GM18517 (cell line): ENCODE measurements at regions not wholly inside any gene's neighbourhood (a gene's known extent, or its start where the extent isn't known, plus 50 kb on each side); places are given as distances from the start of the nearest gene placed in this dataset.

Experiments used
- ATAC-seq: cut with Tn5 transposase; IDR thresholded peaks from one replicate; pipeline ENCODE4 v1.9.1; 2021; ENCODE audit warnings: mild to moderate bottlenecking, moderate library complexity; ENCODE audit not compliant: unreplicated experiment

DNA sequence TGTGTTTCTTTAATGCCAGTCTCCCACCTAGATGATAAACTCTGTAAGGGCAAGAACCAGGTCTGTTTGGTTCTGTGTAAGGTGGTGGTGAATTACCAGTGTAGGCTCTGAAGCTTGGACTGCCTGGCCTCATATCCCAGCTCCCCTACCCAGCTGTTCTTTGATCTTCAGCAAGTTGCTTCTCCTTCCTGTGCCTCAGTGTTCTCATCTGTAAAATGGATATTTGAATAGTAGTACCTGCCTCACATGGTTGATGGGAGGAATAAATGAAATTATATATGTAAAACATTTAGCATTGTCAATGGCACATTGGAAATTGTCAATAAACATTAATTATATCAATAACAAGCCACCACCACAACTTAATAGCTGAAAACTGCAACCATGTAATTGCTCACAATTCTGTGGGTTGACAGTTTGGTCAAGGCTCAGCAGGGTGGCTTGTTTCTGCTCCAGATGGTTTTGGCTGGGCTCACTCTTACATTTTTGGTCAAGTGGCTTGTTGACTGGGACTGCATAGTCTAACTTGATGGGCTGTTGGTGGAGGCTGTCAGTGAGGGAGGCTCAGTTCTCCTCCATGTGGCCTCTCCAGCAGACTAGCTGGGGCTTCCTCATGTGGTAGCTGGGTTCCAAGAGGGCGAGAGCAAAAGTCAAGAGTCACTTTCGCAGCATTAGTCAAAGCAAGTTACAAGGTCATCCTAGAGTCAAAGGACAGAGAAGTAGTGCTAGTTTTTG, 84.5 kb upstream of the DUSP5 start:
- no peak for ATAC-seq

DNA sequence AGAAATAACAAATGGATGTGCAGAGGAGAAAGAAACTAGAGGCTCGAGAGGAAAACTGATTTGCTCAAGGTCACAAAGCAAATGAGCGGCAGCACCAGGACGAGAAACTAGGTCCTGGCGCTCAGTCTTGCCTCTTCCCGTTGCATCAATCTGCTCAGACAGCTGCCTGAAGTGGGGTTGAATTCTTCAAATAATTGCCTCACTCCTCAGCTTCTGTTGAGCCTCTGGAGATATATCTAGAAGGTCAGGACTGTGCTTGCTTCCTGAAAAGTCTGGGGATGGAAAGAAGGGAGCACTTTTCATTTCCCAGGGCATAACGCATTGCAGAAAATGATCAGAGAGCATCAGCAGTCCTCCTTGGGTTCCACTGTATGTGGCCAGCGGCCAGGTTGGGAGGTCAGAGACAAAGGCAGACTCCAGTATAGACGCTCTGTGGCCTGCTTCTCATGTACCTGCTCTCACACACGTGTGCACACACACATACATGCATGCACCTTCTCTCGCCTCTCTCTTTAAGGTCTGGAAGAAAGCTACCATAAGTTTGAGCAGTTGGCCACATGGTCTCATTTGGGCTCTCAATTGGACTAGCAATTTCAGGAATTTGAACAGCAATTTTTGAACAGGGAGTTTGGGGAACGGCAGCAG, 83.7 kb upstream of the DUSP5 start:
- ATAC-seq: no peak

DNA sequence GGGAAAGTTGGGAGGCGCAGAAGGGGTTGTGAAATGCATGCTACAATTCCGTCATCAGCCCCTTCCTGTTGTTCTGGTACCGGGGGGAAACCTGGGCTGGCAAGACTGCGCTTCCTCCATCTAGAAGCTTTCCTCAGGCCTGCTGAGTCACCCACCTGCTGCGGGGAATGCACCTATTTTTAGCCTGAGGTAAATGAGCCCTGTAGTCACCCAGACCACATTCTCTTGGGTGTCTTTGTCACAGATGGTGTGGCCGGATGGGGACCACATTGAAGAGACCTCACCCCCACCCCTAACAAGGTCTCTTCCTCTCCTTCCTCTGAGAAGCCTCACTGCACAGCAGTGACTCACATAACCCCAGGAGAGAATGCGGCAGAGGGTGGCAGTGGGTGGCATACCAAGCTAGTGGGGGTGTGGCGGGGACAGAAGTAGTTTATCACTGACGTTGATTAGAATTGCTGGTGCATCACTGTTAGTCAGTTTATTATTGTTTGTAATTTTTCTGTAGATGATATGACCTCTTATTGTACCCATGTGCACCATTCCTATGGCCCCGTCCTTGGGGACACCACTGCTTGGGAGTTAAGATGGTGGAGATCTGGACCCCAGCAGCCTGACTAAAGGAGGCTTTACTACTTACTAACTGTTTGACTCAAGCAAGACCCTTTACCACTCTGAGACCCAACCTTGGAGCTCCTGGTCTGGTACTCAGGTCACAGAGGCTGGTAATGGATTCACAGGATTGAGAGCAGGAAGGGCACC, 83.0 kb upstream of the DUSP5 start:
- ATAC-seq: peak; percentile 84

DNA sequence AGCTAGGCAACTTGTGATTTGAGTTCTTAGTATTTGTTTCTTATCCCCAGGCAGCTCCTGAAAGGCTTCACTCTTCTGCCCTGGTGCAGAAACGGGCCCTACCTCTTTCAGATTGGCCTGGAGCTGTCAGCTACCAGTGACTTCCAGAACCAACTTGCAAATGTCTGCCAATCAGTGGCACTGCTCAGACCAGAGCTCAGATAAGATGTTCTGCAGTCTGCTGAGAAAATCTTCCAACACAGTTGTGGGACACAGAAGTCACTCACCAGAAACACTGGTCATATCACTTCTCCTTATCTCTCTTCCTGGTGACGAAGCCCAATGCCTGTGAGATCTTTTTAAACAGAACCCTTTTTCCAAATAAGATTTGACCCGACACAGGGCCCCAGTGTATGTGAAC, 81.9 kb upstream of the DUSP5 start:
- ATAC-seq: no peak

DNA sequence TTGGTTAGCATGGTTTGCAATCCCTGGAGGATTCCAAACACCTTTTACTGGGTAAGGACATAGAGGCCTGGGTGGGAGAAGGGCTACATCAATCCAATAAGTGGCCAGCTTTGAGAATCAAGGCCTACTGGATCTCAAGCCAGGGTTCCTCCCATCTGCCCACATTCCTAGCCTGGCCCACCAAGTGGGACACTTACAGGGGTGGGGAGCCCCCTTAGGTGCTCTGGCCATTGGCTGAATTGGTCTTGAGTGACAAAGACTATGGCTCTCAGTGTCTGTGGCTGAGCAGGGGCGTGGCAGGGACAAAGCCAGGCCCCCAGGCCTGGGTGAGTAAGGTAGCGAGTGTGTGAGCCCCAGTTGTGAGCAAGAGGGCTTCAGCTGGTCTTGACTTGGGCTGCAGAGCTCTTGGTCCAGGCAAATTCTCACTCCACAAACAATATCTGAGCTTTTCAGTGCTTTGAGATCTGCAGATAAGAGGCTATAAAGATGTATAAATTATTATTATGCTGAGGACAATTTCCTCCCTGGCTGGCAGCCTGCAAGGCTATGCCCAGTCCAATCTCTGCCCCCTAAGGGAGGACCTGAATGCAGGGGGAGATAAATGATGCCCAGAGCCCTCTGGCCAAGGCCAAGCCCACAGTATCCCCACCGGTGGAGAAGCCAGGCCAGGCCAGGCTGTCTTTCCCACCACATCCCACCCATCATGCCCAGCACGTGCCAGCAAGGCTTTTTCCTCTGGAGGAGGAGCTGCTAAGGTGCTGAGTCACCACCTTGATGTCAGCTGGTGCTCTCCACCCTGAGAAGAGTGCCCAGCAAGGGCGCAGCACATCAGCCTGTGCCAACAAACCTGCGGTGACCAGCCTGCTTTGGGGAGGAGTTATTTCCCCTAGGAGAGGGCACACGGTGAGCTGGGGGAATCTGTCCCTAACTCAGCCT, 80.7 kb upstream of the DUSP5 start:
- no peak for ATAC-seq

DNA sequence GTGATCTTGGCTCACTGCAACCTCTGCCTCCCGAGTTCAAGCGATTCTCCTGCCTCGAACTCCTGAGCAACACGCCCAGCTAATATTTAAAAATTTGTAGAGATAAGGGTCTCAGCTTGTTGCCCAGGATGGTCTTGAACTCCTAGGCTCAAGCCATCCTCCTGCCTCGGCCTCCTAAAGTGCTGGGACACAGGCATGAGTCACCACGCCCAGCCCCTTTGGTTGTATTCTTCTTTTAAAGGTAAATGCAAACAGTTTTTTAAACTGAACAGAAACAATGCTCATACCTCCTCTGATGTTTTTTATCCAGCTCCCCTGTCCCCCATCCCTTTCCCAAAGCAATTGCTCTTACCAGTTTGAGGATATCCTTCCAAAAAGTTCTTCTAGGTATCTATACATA, 79.5 kb upstream of the DUSP5 start:
- ATAC-seq: no peak

DNA sequence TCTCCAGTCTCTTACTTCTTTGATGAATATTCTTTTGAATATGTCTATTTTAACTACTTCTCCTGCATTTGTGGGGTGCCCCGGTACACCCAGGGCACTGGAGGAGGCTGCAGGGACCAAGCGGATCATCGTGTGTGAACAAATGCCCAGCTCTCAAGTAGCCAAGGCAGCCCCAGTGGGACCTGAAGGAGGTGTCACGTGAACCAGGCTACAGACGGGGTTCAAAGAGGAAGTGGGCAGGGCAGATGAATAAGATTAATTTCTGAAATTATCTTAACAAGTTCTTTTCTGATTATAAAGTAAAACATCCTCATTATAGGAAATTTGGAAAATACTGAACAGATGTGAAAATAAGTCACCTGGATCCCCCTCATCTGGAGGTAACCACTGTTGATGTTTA, 78.4 kb upstream of the DUSP5 start:
- ATAC-seq: no peak

DNA sequence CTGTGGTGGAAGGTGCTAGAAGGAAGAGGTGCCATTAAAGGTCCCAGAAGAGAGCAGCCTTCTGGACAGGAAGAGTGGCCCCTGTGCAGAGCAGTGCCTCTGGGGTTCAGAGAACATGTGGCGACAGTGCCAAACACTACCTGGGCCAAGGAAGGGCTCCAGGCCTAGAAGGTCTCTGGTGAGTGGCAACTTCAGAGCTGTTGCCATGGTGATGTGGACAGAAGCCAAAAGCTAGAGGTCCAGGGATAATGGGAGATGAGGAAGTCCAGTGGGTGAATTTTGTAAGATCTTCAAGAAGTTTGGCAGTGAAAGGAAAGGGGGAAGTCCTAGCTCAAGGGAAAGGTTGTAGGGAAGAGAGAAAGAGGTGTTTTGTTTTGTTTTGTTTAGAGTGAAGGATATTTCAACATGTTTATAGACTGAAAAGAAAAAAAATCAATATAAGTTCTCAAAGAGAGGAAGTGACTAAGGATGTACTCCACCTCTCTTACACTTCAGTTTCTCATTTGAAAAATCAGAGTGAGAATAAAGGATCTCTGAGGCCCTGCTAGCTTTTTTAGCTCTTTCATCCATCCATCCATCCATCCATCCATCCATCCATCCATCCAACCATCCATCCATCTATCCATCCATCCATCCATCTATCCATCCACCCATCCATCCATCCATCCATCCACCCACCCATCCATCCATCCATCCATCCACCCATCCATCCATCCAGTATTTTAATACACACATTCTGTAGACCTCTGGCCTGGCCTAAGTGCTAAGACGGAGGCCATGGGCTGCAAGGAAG, 77.1 kb upstream of the DUSP5 start:
- ATAC-seq: no peak

DNA sequence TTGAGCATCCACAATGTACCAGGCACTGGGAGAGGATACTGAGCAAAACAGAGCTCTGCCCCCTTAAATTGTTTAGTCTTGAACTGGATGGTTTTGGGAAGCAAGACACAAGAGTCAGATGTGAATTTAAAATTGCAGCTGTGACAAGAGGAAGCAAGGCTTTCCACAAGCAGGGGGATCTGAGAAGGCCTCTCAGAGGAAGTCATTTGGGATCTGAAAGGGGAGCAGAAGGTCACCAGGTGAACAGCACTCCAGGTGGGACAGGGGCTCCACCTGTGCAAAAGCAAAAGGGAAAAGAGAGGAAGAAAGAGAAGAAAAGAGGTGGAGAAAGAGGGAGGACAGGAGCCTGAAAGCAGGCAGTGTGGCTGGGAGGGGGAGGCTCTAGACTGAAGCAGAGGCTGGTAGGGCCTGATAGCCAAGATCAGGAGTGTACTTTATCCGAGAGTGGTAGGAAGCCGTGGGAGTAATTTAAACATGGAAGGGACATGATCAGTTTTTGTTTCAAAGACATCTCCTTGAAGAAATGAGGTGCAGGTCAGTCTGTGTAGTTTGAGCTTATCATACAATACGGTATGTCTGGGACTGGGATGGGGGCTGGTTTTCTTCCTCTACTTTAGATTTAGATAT, 76.1 kb upstream of the DUSP5 start:
- no peak for ATAC-seq

DNA sequence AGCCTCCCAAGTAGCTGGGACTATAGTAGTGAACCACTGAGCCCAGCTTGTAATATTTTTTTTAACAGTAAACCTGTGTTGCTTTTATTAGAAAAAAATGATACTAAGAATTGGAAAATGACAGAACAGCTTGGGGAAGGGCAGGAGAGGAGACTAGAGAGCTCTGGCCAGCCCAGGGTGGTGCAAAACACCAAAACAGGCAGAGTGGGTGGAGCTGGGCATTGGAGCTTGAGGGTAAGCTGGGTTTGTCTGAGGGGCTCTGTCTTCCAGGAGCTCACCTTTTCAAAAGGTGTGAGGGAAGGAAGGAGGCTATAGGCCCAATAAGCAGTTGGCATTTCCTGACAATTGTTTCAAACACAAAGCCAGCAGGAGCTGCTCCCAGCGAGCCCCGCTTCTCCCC, 75.2 kb upstream of the DUSP5 start:
- ATAC-seq: no peak

DNA sequence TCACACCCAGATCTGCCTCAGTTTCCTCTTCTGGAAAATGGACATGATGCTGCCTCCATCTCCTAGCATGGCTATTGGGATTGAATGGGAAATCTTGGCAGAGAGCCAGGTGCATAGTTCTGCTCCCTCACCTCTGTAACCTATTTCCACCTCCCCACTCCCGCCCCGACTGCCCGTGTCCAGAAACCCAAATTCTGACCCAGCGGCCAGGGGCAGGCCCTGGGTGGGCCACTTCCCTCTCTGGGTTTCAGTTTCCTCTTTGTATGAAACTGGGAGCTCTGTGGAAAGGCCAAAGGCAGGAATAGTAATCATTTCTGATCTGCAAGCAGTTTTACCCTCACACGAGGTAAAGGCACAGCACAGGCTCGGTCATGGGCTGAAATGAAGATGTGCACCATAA, 74.1 kb upstream of the DUSP5 start:
- no peak for ATAC-seq

DNA sequence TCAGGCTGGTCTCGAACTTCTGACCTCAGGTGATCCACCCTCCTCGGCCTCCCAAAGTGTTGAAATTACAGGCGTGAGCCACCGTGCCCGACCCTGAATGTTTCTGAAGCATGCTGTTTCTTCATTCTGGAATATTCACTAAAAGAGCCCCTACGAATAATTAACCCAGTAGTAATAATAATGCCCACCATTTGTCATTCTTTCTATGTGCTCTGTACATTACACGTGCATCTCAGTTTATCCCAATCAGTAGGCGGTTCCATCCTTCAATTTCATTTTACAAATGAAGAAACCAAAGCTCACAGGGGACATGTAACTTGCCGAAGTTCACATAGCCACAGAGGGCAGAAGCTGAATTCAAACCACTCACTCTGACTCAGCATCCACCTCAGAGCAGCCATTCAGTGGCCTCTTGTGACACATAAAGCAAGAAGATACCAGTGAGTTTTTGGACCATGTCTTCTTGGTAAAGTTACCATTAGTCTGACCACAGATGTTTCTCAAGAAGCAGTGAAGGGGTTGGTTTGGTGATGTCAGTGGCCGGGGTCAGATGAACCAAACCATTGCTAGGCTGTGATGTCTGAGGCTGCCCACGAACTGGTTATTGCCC, 71.9 kb upstream of the DUSP5 start:
- ATAC-seq: peak; percentile 77

DNA sequence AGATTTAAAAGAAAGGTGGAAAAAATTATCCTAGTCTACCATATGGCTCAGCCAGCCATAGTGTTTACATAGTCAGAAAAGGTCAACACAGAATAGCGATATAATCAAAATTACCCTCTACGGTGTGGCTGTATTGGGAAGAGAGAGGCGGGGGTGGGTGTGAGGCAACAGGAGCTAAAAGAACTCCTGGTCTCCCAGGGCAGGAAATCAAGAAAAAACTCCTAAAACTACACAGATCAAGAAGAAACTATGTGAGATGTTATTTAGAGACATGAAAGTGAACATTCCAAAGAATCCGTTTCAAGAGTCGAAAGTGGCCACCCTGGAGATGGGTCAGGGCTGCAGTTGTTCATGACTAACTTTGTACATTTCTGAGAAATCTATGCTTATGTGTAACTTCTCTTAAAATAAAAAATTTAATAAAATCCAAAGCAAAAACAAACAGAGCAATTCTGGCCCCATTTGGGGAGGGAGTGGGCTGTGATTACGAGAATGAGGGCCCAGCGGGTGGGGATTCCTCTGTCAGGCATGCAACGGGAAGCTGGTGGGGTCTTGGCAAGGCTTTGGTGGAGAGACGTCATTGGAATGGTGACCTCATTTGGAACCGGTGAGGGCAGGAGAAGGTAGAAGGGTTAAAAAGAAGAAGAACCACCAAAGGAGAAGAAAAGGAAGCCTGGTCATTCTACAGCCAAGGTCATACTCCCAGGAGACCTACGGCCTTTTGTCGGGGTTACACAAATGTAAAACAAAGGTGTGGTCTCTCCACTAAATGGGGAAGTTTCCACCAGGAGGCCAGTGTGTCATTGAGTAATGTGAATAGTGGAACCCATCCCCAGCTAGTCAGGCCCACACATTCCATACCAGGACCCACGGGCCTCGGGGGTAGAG, 71.2 kb upstream of the DUSP5 start:
- ATAC-seq: no peak

DNA sequence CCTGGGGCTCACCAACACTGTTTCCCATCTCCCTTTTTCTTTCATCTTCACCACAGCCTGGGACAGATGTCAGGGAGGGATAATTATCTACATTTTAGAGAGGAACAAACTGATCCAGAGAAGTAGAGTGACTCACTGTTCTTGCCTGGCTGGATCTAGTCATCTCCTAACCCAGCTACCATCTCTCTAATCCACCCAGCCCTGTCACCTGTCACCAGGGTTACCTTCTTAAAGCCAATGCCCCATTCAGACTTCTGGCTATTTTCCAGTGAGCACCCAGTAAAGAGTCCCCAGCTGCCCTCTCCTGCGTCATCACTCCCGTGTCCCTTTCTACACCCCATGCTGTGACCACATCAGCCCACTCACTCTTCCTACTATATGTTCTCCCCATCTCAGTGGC, 68.4 kb upstream of the DUSP5 start:
- ATAC-seq: no peak

DNA sequence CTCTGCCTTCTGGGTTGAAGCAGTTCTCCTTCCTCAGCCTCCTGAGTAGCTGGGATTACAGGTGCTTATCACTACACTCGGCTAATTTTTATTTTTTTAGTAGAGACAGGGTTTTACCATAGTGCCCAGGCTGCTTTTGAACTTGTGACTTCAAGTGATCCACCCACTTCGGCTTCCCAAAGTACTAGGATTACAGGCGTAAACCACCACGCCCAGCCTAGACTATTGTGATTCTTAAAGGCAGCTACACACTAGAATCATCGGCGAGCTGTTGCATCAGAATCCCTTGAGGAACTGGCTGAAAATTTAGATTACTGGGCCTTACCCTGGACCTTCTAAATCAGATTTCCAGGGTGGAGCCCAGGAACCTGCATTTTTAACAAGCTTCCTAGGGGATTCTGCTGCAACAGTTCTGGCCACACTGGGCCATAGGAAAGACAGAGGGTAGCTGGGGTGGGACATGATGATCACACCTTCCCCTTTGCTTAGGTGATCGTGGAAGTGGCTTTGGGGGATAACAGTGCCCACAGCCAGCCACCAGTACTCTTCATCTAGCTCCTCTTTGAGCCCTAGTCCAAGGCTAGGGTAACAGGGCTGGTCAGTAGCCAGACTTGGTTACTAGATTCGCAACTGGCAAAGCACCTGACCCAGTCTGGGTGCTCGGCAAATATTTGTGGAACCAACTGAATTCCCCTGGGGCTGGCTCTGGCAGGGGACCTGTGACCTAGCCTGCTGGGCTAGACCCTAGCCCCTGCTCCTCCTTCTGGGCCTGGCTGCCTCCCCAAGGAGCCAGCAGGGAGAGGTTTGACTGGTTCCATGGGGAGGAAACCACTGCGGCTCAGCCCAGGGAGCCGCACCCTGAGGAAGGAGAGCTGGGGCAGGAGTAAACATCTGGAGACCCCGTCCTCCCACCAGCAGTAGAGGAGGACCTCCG, 67.1 kb upstream of the DUSP5 start:
- no peak for ATAC-seq

DNA sequence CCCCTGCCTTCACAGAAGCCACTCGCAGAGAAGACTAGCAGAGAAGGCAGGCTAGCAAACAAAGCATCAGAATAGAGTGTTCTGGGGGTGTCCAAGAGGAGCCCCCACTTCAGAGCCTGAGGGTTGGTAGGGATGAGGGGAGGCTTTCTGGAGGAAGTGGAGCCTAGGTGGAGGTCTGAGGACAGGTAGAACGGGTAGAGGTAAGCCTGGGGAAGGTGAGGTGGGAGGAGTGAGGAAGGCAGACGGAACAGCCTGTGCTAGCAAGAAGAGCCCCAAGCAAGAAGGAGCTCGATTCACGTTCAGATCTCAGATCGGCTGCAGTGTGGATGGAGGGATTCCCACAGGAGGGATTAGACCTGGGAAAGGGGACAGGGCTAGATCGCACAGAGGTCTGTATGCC, 66.0 kb upstream of the DUSP5 start:
- no peak for ATAC-seq

DNA sequence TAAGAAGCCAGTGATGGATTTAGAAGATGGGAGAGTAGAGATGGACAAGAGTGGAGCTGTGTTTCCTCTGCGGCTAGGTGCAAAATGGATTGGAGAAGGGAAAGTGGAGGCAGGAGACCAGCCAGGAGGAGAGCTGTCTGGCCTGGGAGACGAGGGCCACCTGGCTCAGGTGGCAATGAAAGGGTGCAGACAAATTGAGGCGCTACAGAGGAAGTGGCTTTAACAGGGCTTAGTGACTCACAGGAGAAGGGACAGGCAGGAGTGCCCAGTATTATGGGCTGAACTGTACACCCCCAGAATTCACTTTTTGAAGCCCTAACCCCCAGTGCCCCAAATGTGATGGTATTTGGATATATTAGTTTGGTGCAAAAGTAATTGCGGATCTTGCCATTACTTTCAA, 65.6 kb upstream of the DUSP5 start:
- no peak for ATAC-seq
